Bone marrow (tissue), 2 donors: ENCODE measurements at regions not wholly inside any gene's neighbourhood (a gene's known extent, or its start where the extent isn't known, plus 50 kb on each side); places are given as distances from the start of the nearest gene placed in this dataset.

Experiments used
- DNase-seq, 2 donors: peaks; one replicate each; lab custom pipeline; 2025; lab: John Stamatoyannopoulos, UW

DNA sequence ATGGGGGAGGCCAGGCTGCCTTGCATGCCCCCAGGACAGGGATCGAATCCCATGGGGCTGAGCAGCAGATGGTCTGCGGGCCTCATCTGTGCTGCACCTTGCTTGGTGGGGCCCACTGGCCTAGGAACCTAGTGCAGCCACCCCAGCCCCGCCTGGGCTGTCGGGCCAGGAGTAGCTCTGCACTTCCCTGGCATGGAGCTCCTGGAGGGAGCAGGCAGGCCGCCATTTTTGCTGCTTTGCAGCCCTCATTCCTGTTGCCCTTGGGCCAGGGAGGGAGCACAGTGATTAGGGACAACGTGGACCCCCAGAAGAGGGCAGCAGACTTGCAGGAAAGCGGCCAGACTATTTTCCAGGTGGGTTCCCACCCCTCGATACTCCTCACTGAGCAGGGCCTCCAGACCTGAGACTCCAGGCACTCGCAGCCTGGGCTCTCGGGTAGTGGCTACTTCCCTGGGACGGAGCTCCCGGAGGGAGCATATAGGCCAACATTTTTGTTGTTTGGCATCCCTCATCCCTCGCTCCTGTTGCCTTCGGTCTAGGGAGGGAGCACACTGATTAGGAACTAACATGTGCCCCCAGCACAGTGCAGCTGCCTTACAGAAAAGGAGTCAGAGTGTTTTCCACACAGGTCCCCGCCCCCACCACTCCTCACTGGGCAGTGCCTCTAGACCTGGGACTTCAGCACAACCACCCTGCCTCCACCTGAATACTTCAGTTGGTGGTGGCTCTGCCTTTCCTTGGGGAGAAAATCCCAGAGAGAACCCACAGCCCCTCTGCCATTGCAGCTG is 99.5 kb downstream of the MAIP1 start:
- no peak for DNase-seq

DNA sequence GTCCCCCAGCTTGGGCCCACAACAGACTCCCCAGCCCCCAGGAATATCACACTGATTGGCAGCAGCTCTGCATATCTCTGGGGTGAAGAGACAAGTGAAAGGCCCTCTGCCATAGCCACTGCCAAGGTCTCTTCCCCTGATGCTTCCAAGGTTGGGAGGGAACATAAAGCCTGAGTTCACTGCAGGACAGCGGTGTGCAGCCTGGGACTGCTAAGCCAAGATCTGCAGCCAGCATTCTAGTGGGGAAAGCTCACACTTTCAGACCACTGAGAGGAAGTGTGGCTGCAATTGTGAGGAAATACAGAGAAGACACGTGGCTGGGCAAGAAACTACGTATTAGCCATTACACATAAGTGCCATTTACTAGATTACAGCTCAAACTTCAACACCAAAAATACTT is 100.7 kb downstream of the MAIP1 start:
- no peak for DNase-seq

DNA sequence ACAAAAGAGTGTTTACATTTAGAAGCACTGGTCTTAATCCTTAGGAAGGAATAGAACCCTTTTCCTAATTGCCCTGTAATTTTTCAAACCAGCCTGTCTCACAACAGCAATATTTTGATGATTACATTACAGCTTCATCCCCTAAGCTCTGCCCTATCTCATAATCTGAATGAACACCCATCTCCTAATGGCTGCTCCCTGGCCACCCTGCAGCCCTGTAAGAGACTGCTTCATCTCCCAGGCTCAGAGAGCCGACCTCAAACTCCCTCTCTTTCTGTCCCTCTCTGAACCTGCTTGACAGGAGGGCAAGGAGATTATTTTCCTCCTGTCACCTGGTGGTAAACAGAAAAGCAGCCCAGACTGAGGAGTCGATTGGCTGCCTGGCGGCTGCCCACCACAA is 107.8 kb downstream of the MAIP1 start:
- DNase-seq, result no peak

DNA sequence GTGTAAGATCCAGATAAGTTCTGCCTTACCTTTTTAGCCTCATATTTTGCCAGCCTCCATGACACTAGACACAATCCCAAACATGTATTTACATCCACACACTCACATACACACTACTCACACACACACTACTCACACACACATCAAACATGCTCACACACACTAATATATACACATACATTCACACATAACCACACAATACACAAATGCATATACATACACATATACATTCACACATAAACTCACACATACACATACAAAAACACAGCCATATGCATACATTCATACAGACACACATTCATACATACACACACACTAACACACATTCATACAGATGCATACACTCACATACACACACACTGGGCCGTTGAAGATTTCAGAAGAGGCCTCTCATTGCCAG is 109.5 kb downstream of the MAIP1 start:
- no peak for DNase-seq

DNA sequence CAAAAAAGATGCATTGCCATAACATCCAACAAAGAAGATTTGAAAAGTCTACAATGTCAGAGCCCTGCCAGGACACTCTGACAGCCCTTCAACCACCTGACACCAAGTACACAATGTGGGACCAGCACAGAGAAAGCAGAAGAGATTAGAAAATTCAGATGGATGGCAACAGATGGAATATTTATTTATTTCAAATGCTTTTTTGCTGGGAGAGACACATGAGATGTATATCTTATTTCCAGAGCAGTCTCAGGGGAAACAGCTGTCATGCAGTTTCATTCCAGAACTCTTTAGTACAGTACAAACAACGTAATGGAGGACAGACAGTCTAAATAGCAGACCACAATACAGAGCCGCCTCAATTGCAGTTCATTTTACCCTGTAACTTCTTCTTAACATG is 110.1 kb downstream of the MAIP1 start:
- DNase-seq, result no peak

DNA sequence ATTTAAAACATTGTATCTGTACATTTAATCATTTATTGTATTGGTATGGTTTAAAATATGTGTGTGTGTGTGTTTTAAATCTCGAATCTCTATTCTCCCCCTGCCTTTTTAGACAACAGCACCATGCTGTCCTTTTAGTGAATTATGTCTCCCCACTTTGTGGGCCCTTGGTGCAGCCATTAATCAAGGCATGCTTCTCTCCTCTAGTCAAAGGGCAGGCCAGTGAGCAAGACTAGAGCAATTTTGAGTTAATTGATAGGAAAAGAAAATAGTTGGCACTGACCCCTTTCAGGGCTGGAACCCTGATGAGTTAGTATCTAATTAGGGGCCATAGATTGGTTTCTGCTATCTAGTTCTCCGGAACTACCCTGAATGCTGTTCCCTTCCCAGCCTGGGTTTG is 111.0 kb downstream of the MAIP1 start:
- no peak for DNase-seq

DNA sequence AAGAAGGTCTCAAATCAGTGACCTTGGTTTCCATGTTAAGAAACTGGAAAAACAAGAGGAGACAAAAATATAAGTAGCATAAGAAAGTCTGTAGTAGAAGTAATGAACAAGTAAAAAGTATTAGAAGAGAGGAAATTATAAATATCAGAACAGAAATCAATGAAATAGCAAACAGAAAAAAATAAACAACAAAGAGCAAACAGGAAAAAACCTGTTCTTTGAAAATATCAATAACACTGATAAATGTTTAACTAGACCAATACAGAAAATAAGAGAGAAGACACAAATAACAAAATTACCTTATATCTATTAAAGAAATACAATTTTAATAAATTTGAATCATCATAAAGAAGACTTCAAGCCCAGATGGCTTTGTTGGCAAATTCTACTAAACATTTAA is 113.3 kb downstream of the MAIP1 start:
- DNase-seq, result no peak

DNA sequence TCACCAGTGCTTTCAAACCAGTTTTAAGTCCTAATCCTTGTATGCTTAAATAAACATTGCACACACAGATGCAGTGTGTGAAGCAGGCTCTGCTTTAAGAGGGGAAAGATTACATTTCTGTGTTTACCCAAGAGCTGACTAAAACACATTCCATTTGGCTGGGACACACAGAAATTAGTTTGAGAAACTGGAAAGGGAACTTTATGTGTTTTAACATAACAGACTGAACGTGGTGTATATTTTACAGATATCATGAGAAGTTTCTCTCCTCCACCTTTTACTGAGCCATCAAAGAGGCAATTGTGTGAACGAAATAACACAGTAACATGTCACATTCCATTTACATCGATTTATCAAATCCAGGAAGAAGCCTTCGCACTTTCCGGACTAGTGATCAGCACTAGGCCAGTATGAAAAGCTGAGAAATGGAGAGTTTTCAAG is 121.8 kb downstream of the MAIP1 start:
- DNase-seq, result no peak

DNA sequence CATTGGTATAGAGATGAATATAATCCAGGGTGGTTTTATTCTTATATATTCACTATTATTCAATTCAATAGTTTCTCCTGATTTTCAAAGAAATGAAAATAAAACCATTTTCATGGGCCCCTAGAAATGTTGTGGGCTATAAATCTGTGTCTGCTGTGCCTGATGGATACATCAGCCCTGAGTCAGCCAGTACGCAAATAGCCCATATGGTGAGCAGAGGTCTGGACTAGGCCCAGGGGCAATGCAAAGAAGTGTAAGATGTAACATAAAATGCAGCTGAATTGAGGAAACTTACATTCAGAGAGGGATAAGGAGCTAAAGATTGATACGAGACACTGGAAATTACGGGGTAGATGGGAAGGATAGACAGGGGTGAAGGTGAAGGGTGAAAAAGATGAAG is 122.5 kb downstream of the MAIP1 start:
- no peak for DNase-seq

DNA sequence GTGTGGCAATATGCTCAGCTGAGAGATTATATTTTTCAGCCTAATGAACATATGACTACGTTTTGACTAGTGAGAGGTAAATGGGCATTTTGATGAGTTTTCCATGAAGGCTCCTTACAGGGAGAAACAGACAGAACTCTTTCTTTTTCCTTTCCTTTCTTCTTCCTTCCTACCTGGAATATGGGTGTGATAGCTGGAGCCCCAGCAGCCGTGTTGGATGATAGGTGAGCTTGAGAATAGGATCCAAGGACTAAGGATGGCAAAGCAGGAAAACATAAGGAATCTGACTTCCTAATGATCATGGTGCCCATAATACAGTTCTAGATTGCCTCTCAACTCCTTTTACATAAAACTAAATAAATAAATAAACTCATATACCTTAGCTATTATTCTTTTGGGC is 124.0 kb downstream of the MAIP1 start:
- no peak for DNase-seq

DNA sequence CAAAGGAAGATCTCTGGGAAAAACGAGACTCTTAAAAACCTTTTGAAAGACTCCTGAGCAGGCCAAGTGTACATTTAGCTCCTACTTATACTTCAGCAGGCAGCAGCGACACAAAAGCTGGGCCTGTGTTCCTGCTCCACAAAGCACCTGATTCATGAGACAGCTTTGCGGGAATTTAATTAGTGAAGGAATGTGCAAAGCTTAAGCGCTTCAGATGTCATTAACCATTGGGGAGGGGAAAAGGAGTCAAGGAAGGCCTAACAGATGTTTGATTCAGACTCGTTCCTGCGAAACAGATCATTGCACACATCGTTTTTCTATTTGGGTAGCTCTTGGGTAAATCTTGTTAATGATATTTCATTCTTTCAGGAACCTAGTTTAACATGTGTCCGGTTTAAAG is 125.9 kb downstream of the MAIP1 start:
- DNase-seq, result no peak

DNA sequence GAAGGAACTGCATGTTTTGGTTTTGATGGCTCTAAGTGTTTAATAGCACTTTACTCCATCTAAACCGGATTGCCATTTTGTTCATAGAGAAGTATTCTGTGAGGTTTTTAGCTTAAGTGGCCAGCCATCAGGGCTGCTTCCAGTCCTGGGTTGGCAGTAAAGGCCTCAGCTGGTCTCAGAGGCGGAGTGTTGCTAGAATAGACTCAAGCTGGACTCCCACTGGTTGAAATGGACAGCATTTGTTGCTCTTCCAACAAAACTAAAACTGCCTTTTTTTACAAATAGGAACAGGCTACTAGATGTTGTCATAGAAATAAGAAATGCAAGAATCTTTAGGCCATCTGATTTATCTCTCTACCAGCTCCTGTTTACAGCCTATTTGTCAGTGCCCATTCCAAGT is 126.4 kb downstream of the MAIP1 start:
- DNase-seq, result no peak

DNA sequence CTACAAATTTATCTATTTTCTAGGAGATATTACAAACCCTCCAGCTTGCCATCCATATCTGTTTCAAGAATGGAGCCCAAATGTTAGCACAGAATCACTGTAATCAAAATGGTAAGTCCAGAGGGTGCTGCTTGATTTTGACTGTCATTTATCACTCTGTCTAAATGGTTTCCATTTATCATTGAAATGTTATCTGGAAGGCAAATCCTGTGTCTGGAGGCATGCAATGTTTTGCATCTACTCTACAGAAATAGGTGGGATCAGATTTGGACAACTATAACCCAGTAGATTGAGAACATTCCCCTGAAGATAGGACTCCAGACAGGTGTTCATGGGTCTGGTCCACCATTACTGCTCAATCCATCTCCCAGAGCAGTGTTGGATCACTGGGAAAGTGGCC is 128.7 kb downstream of the MAIP1 start:
- DNase-seq, result no peak

DNA sequence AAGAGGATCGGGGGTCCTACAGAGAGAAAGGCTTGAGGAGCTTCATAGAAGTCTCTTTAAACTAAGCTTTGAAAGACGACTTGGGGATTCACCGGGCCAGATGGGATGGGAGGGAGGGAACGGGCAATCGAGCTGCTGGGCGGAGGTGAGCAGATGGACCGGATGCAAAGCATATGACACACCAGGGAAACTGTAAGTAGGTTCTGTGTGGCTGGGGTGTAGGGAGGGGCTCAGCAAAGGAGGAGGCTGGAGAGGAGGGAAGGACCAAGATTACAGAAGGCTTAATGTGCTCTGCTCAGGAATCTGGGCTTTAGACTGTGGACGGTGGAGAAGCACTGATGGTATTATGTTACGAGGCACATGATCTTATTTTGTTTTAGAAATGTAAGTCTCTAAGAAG is 131.5 kb downstream of the MAIP1 start:
- no peak for DNase-seq

DNA sequence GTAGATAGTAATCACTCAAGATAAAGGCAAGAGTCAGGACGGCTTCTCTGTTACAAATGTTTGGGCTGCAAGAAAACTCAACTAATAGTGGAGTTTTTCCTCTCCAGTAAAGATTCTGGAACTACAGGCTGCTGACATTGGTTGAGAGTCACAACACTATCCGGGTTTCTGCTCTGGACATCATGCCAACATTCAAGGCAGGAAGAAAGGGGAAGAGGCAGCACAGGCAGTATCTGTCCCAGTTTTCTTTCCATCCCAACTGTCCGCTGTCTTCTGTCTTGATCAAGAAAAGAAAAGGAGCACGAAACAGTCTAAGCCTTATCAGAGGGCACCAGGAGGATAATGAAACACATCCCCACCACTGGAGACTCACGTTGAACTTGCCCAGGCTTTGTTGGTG is 132.1 kb downstream of the MAIP1 start:
- DNase-seq, result no peak

DNA sequence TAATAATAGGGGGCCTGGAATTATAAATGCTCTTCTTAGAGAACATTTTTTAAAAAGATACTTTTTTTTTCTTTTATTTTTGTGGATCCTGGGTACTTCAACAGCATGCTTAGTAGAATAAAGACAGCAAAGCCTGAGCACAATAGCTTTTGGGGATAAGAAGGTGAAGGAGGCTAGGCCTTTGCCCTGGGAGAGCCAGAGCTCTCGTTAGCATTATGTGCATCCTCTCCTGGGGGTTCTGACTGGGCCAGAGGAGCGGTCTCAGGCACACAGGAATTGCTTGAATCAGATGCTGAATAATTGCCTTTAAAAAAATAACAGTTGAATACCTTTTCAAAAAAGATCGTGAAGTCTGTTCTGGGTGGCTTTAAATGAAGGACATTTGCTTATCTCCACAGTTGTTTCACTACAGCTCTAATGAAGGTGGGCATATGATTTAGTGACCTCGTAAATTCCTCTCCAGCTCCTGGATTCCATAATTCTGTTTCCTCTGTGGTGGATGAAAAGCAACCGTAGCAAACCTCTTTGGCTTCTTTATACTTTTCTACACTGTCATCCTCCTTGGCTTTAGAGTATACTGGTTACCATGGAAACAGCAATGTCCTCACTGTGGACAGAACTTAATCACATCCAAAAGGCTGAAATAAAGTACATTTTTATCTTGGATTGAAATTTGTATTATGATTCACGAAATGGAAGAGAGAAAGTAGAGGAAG is 133.8 kb downstream of the MAIP1 start:
- no peak for DNase-seq

DNA sequence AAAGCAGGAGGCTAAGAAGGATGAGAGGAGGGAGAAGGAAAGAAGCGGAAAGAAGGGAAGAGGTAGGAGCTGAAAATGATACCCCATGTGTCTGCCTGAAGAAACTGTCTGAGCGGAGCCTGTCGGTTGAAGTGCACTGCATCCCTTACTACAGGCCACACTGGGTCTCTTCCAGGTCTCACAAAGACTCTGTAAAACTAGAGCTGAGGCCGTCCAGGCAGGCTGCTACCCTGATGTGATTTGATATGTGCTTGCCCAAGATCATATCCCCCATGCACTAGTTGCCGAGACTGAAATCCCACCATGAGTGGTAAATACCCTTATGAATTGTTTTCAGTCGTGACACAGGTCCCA is 134.4 kb downstream of the MAIP1 start:
- no peak for DNase-seq

DNA sequence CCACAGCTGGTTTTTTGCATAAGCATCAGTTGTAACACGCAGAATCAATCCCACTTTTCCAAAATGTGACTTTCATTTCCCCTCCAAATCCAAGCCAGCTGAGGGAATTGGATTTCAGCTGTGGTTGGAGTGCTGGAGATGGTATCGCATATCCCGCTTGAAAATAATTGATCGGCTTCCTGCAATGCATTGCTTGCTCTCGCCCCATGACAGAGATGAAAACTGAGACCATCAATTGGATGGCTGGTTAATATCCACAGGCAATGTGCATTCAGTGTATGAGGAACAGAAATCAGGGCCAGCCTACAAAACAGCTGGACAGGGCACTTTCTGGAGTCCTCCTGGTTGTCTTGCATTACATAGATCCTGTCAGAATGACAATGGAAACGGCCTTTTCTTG is 135.3 kb downstream of the MAIP1 start:
- DNase-seq, result no peak

DNA sequence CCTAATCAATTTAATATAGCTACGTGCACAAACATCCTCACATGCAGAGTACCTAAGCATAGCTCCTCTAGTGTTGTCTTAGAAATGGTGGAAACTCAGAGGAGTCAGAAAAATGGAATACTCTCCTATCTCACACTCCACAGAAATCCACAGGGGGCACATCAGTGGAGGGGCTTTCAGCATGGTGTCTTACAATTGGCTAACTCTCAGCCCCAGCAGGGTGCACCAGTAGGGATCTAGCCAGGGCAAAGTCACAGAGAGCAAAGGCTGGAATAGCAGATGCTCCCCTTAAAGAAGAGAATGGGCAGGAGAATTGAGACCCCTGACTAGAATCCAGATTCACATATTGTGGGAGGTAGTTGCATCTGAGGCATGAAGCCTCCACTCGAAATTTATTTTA is 135.7 kb downstream of the MAIP1 start:
- no peak for DNase-seq

DNA sequence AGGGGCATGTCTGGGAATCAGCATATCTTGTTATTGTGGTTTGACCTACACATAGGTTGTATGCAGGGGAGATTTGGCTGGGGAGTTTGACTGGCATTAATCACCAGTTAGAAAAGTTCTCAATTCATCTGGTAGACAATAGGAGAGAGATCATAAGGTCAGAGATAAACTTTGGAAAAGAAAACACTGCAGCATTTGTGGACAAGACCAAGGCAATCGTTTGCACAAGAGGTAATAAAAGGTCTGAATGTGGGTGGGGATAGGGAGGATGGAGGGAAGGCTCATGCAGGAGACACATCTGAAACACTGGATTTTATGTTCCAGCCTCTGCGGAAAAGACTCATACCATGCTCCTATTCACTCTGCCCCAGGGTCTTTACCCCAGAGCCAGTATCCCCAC is 136.9 kb downstream of the MAIP1 start:
- DNase-seq, result no peak

DNA sequence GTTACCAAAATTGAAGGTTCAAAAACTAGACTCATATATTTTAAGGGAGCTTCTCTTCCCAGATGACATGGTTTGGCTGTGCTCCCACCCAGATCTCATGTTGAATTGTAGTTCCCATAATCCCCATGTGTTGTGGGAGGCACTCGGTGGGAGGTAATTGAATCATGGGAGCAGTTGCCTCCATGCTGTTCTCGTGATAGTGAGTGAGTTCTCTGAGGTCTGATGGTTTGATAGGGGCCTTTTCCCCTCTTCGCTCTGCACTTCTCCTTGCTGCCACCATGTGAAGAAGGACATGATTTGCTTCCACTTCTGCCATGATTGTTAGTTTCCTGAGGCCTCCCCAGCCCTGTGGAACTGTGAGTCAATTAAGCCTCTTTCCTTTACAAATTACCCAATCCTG is 140.1 kb downstream of the MAIP1 start:
- DNase-seq, result no peak

DNA sequence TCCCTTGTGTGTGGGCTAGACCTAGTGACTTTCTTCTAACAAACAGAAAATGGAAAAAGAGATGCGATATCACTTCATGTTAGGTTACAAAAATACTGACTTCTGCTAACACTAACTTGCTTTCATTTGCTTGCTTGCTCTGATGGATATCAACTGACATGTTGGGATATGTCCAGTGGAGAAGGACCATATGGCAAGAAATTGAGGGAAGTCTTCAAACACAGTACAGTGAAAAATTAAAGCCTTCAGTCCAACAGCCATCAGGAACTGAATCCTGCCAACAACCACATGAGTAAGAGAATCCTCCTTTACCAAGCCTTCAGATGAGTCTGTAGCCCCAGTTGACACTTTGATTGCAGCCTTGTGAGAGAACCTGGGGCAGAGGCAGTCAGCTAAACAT is 143.9 kb downstream of the MAIP1 start:
- no peak for DNase-seq

DNA sequence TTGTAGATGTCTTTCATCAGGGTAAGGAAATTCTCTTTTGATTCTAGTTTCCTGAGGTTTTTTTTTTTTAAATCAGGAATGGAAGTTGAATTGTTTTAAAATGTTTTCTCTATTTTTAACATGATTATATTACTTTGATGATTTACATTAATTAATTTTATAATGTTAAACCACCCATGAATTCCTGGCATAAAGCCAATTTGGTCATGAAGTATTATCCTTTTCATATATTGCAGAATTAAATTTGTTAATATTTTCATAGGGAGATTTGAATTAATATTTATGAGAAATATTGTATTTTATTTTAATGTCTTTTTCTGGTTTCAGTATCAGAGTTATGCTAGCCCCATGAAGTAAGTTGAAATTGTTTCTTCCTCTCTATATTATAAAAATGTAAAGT is 144.6 kb downstream of the MAIP1 start:
- DNase-seq, result no peak

DNA sequence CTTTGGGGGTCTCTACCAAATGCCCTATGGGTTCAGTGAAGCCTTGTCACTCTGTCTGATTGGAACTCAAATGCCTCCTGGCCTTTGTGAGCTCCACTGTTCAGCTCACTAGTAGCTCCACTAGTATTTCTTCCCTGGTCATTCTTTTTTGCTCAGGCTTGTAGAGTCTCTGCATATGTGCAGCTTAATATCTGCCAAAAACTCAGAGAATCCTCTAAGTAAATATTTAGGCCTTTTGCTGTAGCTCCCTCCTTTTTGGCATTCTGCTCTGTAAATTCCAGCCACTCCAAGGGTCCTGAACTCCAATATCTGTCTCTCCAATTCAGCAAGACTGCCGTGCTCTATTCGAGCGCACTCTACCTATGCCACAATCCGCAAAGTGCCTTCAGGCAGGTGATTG is 146.5 kb downstream of the MAIP1 start:
- no peak for DNase-seq
